PFSK-1 (cell line): ENCODE measurements at regions not wholly inside any gene's neighbourhood (a gene's known extent, or its start where the extent isn't known, plus 50 kb on each side); places are given as distances from the start of the nearest gene placed in this dataset.

Source experiments
- FOXP2 ChIP-seq: optimal IDR thresholded peaks from 2 replicates; pipeline ENCODE3; 2011; ENCODE audit warnings: borderline replicate concordance, control low read depth, inconsistent platforms; ENCODE audit not compliant: insufficient read depth; ENCODE audit errors: extremely low read length, extremely low read depth
- POLR2AphosphoS5 ChIP-seq: IDR thresholded peaks from 2 replicates; pipeline ENCODE4 v1.6.1; 2012; ENCODE audit warnings: low read depth, mild to moderate bottlenecking, control low read depth, low read length, moderate library complexity
- SIN3A ChIP-seq: IDR thresholded peaks from 2 replicates; pipeline ENCODE4 v1.6.1; 2012; ENCODE audit warnings: mild to moderate bottlenecking, low read length, moderate library complexity, borderline replicate concordance; ENCODE audit not compliant: insufficient read depth
- TAF1 ChIP-seq: IDR thresholded peaks from 2 replicates; pipeline ENCODE4 v1.6.1; 2012; ENCODE audit warnings: low read length, control low read depth, borderline replicate concordance; ENCODE audit not compliant: insufficient read depth
- TF ChIP-seq, protein P1 (sequence below), 2 experiments: IDR thresholded peaks; 2 replicates each; pipeline versions ENCODE4 v1.6.1 to v1.8.0; 2011 to 2012; ENCODE audit warnings: low read depth in 2 of 2, low read length in 2 of 2, control low read depth in 1 of 2, inconsistent platforms in 1 of 2, mild to moderate bottlenecking in 1 of 2, moderate library complexity in 1 of 2; ENCODE audit not compliant: insufficient read depth in 1 of 2

DNA sequence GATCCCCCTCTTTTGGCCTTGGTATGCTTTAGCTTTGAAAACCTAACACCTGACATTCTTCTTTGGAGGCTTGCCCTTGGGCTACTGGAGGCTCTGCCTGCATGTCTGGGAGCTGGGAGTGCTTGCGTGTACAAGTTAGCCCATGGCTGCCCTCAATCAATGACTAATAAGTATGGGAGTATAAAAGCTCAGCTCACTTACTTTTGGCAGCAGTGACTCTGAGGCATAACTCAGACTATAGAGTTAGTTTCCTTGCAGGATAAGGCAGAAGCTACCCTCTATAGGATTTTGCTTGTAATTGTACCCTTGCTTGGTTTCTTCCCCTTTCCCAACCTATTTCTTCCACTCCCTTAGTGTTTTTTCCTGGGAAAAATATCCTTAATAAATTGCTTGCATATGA lies 247.9 kb downstream of the PPP1R2C start:
- TF ChIP-seq SIN3A = no peak
- TF ChIP-seq TAF1 = no peak
- TF ChIP-seq FOXP2 = no peak
- TF ChIP-seq POLR2AphosphoS5 = no peak
- TF ChIP-seq, protein P1, sequence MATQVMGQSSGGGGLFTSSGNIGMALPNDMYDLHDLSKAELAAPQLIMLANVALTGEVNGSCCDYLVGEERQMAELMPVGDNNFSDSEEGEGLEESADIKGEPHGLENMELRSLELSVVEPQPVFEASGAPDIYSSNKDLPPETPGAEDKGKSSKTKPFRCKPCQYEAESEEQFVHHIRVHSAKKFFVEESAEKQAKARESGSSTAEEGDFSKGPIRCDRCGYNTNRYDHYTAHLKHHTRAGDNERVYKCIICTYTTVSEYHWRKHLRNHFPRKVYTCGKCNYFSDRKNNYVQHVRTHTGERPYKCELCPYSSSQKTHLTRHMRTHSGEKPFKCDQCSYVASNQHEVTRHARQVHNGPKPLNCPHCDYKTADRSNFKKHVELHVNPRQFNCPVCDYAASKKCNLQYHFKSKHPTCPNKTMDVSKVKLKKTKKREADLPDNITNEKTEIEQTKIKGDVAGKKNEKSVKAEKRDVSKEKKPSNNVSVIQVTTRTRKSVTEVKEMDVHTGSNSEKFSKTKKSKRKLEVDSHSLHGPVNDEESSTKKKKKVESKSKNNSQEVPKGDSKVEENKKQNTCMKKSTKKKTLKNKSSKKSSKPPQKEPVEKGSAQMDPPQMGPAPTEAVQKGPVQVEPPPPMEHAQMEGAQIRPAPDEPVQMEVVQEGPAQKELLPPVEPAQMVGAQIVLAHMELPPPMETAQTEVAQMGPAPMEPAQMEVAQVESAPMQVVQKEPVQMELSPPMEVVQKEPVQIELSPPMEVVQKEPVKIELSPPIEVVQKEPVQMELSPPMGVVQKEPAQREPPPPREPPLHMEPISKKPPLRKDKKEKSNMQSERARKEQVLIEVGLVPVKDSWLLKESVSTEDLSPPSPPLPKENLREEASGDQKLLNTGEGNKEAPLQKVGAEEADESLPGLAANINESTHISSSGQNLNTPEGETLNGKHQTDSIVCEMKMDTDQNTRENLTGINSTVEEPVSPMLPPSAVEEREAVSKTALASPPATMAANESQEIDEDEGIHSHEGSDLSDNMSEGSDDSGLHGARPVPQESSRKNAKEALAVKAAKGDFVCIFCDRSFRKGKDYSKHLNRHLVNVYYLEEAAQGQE (IDR thresholded peaks at IDR 0.05; ENCODE audit: insufficient read depth in 1 of 2, low read depth in 2 of 2, low read length in 2 of 2) = no peak

DNA sequence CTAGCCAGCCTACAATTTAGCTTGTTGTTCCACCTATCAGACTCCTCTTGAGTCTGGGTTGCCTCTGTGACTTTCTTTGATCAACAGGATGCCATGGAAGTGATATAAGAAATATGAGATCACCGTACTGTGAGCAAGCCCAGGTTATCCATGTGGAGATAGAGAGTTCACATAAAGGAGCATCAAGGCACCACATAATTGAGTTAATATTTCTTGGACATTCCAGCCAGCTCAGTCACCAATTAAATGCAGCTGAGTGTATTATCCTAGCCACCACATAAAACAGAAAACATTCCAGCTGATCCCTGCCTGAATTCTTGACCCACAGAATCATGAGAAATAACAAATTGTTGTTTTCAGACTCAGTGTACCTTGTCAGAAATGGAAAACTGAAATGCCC lies 253.6 kb downstream of the PPP1R2C start:
- TF ChIP-seq FOXP2 = no peak

DNA sequence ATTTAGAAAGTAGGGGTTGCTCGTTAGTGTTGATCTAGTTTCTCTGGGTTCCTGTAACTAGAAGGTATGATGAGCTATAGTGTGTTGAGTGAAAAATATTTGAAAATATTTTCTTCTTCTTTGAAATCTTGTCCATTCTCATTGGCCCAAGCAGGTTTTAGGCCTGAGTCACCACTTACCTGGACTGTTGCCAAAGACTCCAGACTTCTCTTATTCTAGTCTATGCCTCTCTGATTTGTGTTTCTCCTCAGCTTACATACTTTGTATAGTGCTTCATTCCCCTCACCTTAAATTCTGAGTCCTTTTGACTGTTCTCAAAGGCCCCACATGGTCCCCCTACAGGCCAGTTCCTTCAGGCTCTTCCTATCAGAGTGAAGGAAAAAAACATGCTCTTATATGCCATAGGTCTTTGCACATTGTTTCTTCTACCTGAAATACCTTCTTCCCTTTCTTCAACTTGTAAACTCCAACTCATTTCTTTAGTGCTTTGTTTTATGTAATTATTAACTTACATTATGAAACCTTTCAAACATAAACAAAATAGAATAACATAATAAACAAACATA lies 258.2 kb downstream of the PPP1R2C start:
- TF ChIP-seq TAF1 (no peak), POLR2AphosphoS5 (no peak)
- TF ChIP-seq, protein P1 (IDR thresholded peaks at IDR 0.05; ENCODE audit: insufficient read depth in 1 of 2, low read depth in 2 of 2, low read length in 2 of 2) = no peak

DNA sequence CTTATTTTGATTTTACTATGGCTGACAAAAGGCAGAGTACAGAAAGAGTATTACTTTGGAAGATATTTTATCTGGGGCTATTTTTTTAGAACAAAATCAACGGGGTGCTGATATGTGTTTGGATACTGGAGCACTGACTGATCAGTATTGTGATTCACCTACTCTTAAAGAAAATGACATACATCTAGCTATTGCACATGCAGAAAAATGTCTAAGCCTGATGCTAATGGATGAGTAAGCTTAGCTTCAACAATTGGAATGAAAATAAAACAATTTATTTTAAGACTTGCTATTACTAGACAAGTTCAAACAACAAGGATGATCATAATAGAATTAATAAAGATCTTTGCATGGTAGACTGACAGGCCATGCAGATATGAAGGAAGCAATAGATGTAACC lies 262.0 kb downstream of the PPP1R2C start:
- TF ChIP-seq POLR2AphosphoS5 (no peak), FOXP2 (no peak), SIN3A (no peak), TAF1 (no peak)
- TF ChIP-seq, protein P1 (IDR thresholded peaks at IDR 0.05; ENCODE audit: insufficient read depth in 1 of 2, low read depth in 2 of 2, low read length in 2 of 2) = no peak

DNA sequence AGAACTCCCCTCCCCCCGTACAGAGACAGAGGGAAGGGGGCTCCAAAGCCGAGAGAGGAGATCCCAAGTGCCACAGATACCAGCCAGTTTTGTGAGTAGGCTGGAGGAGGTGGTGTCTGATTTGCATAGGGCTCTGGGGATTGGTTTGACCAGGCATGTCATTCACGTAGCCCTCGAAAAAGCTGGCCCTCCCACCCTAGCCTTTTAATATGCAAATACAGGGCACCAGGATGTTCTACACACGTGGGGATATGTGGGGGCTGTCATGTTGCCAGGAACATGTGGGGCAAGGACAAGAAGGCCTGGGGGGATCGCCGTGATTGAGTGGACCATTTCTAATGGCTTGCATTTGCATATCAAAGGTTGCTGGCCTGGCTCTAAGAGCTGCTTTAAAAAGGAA lies 272.9 kb downstream of the PPP1R2C start:
- TF ChIP-seq, protein P1 (IDR thresholded peaks at IDR 0.05; ENCODE audit: insufficient read depth in 1 of 2, low read depth in 2 of 2, low read length in 2 of 2) = no peak
- TF ChIP-seq FOXP2 = no peak
- TF ChIP-seq POLR2AphosphoS5 = no peak
- no peak for TF ChIP-seq TAF1
- TF ChIP-seq SIN3A = no peak
